Erythroblast (primary cell): ENCODE measurements at regions not wholly inside any gene's neighbourhood (a gene's known extent, or its start where the extent isn't known, plus 50 kb on each side); places are given as distances from the start of the nearest gene placed in this dataset.

Experiments used
- GATA1 ChIP-seq: IDR thresholded peaks from 2 replicates; pipeline ENCODE4 v1.6.1; 2011; ENCODE audit warnings: low read depth, mild to moderate bottlenecking, control low read depth, low read length, moderate library complexity
- POLR2A ChIP-seq: IDR thresholded peaks from 2 replicates; pipeline ENCODE4 v1.6.1; 2011; ENCODE audit warnings: mild to moderate bottlenecking, low read length

DNA sequence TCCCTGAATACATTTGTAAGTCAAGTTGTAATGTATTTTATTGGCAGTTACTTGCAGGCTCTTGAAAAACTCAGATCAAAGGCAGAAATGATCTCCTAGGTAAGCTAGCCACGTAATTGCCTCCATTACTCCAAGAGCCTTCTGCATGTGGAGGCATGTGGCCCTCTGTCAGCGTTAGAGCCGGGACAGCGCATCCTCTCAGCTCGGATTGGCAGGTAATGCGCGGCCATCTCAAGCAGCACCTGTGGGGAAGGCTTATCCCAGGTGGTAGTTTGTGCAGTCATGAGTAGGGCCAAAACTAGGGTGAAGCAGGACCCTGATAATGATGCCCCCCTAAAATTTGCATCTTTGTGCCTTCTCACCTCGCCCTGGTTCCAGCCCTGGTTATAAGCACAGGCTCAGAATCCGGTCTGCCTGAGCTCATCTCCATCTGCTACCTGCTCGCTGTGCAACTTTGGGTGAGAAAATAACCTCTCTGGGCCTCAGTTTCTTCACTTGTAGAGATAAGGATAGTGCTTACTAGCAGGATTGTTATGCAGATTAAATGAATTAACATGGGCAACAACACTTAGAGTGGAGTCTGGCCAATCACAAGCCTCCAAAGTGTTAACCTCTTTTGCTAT lies 157.5 kb upstream of the PMEPA1 start:
- TF ChIP-seq POLR2A (no peak), GATA1 (no peak)
